ENCODE measurements at regions not wholly inside any gene's neighbourhood (a gene's known extent, or its start where the extent isn't known, plus 50 kb on each side); places are given as distances from the start of the nearest gene placed in this dataset.

- TF ChIP-seq Cebpa-rat (IDR thresholded peaks at IDR 0.05), result no peak
- H3K9ac ChIP-seq, result no peak overlapping the region
- H3K27me3 ChIP-seq, result no peaks in the 10 kb centered on the region
- no peaks in the 10 kb centered on the region for H3K36me3 ChIP-seq
- H3K4me3 ChIP-seq, result no peak overlapping the region
- peak overlapping the region; percentile 18 for H3K4me2 ChIP-seq
- H4K20me1 ChIP-seq, result no peaks in the 10 kb centered on the region
- peak overlapping the region; percentile 28; the same call in 1 of the 2 replicates for H3K27ac ChIP-seq
- no peaks in the 10 kb centered on the region for H3K9me3 ChIP-seq
- H3K4me1 ChIP-seq, result peaks cover 26% of the 10 kb centered on the region
These were observed 109.9 kb downstream of the MSTN start for GRCh38 chr2:189952536-189953109.

DNA sequence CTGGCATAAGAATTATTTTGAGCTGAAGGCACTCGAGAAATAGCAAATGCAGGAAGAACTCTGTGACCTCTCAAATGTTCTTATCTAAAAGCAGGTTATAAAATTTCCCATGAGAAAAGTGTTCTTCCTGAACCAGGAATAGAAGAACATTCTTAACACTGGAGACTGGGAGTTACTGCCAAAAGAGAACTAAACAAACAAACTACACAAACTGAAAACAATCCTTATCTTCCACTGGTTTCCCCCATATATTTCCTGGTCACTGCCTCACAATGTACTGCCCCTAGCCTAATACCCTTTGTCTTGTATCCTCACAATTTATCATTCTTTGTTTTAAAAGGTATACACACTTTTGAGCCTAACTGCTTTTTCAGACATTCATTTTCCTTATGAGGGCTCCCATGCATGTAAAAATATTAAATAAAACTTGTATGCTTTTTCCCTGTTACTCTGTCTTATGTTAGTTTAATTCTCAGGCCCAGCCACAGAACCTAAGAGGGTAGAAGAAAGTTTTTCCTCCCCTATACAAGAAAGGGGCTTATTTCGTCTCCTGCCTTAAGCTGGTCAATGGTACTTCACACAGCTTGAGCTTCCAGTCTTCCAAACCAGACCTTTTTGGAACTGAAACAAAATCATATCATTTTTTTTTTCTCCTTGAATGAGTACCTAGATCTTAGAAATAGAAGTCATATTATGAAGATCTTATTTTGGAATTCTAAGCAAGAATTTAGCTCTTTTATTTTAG lies 110.6 kb downstream of the MSTN start:
- TF ChIP-seq Cebpa-rat (IDR thresholded peaks at IDR 0.05), result no peak
- H3K27me3 ChIP-seq, result no peaks in the 10 kb centered on the region
- no peaks in the 10 kb centered on the region for H4K20me1 ChIP-seq
- H3K4me2 ChIP-seq, result peak overlapping the region; percentile 32
- H3K27ac ChIP-seq, result peak overlapping the region; percentile 28; the same call in 1 of the 2 replicates
- no peaks in the 10 kb centered on the region for H3K9me3 ChIP-seq
- H3K36me3 ChIP-seq, result no peaks in the 10 kb centered on the region
- no peak overlapping the region for H3K4me3 ChIP-seq
- H3K4me1 ChIP-seq, result peaks cover 26% of the 10 kb centered on the region
- no peak overlapping the region for H3K9ac ChIP-seq

DNA sequence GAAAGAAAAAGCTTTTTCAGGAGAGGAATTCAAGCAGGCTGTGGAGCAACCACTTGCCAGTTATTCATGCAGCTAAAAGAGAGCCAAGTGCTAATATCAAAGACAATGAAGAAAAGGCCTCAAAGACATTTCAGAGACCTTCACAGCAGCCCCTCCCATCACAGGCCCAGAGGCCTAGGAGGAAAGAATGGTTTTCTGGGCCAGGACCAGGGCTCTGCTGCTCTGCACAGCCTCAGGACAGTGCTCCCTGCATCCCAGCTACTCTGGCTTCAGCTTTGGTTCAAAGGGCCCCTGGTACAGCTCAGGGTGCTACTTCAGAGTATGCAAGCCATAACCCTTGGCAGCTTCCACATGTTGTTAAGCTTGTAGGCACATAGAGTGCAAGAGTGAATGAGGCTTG lies 119.5 kb downstream of the MSTN start:
- no peaks in the 10 kb centered on the region for H3K4me1 ChIP-seq
- no peak overlapping the region for H3K4me2 ChIP-seq
- H3K36me3 ChIP-seq, result no peaks in the 10 kb centered on the region
- H3K27ac ChIP-seq, result no peak overlapping the region
- TF ChIP-seq Cebpa-rat (IDR thresholded peaks at IDR 0.05), result no peak
- no peaks in the 10 kb centered on the region for H3K27me3 ChIP-seq
- H4K20me1 ChIP-seq, result no peaks in the 10 kb centered on the region
- peaks cover 51% of the 10 kb centered on the region for H3K9me3 ChIP-seq
- no peak overlapping the region for H3K4me3 ChIP-seq
- no peak overlapping the region for H3K9ac ChIP-seq

- H4K20me1 ChIP-seq, result no peaks in the 10 kb centered on the region
- no peak overlapping the region for H3K4me2 ChIP-seq
- H3K36me3 ChIP-seq, result no peaks in the 10 kb centered on the region
- H3K4me1 ChIP-seq, result no peaks in the 10 kb centered on the region
- H3K4me3 ChIP-seq, result no peak overlapping the region
- H3K9me3 ChIP-seq, result peaks cover 52% of the 10 kb centered on the region
- no peak for TF ChIP-seq Cebpa-rat (IDR thresholded peaks at IDR 0.05)
- no peaks in the 10 kb centered on the region for H3K27me3 ChIP-seq
- no peak overlapping the region for H3K9ac ChIP-seq
- H3K27ac ChIP-seq, result no peak overlapping the region
These were observed 121.6 kb downstream of the MSTN start for GRCh38 chr2:189940913-189941312.

DNA sequence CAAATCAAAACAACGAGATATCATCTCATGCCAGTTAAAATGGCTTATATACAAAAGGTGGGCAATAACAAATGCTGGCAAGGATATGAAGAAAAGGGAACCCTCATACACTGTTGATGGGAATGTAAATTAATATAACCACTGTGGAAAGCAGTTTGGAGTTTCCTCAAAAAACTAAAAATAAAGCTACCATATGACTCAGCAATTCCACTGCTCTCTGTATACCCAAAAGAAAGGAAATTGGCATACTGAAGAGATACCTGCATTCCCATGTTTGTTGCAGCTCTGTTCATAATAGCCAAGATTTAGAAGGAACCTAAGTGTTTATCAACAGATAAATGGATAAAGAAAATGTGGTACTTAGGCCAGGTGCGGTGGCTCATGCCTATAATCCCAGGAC lies 124.8 kb downstream of the MSTN start:
- Histone ChIP-seq H3K4me1 (no peaks in the 10 kb centered on the region), H3K27ac (no peak overlapping the region), H3K4me2 (no peak overlapping the region), H3K9ac (no peak overlapping the region), H3K36me3 (no peaks in the 10 kb centered on the region), H3K4me3 (no peak overlapping the region), H3K27me3 (no peaks in the 10 kb centered on the region), H4K20me1 (no peaks in the 10 kb centered on the region), H3K9me3 (peaks cover 36% of the 10 kb centered on the region)
- TF ChIP-seq Cebpa-rat (IDR thresholded peaks at IDR 0.05), result no peak

DNA sequence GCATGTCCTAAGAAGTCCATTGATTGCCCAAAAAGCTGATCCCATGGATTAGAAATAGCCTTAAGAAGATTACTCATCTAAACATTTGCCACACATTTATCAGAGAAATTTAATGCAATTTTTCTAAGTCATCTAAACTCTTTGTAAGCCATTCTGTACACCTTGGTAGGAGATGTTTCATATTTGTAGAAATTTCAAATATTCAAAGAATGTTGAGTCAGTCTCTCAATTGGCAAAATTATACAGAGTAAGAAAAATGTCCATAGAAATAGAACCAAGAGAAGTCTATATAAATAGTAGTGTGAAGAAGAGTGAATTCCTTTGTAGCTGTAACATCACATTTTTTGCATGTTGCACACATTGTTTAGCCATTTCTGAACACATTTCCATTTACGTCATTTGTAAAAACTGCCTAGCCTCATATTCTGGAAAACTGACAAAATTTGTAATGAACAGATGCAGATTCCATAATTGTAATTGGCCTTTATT lies 128.6 kb downstream of the MSTN start:
- Histone ChIP-seq H3K36me3 (no peaks in the 10 kb centered on the region), H4K20me1 (no peaks in the 10 kb centered on the region), H3K4me3 (no peak overlapping the region), H3K4me2 (no peak overlapping the region), H3K4me1 (no peaks in the 10 kb centered on the region), H3K9me3 (peaks cover 5% of the 10 kb centered on the region; the same call in 1 of the 2 replicates), H3K27me3 (no peaks in the 10 kb centered on the region), H3K27ac (no peak overlapping the region), H3K9ac (no peak overlapping the region)
- TF ChIP-seq Cebpa-rat (IDR thresholded peaks at IDR 0.05), result no peak

- 0 out of 2 replicates have a peak, but pooled peaks cover 2% of the 10 kb centered on the region for H3K9me3 ChIP-seq
- no peak overlapping the region for H3K27ac ChIP-seq
- H3K4me2 ChIP-seq, result no peak overlapping the region
- no peak overlapping the region for H3K4me3 ChIP-seq
- no peaks in the 10 kb centered on the region for H3K4me1 ChIP-seq
- H3K9ac ChIP-seq, result no peak overlapping the region
- no peaks in the 10 kb centered on the region for H3K36me3 ChIP-seq
- no peaks in the 10 kb centered on the region for H3K27me3 ChIP-seq
- no peak for TF ChIP-seq Cebpa-rat (IDR thresholded peaks at IDR 0.05)
- no peaks in the 10 kb centered on the region for H4K20me1 ChIP-seq
These were observed 129.5 kb downstream of the MSTN start for GRCh38 chr2:189933041-189933440.

- no peak overlapping the region for H3K4me2 ChIP-seq
- no peak overlapping the region for H3K9ac ChIP-seq
- H3K27ac ChIP-seq, result no peak overlapping the region
- H3K27me3 ChIP-seq, result no peaks in the 10 kb centered on the region
- H3K9me3 ChIP-seq, result no peaks in the 10 kb centered on the region
- H4K20me1 ChIP-seq, result no peaks in the 10 kb centered on the region
- TF ChIP-seq Cebpa-rat (IDR thresholded peaks at IDR 0.05), result peak; percentile 98; the same call in 1 of the 2 replicates
- H3K4me1 ChIP-seq, result no peaks in the 10 kb centered on the region
- no peaks in the 10 kb centered on the region for H3K36me3 ChIP-seq
- no peak overlapping the region for H3K4me3 ChIP-seq
These were observed 134.7 kb downstream of the MSTN start for GRCh38 chr2:189927823-189928222.
